HepG2 (cell line): ENCODE measurements at regions not wholly inside any gene's neighbourhood (a gene's known extent, or its start where the extent isn't known, plus 50 kb on each side); places are given as distances from the start of the nearest gene placed in this dataset.

Experiments used
- ATAC-seq: fragments of 200-7000 bp; cut with Tn5 transposase; 3 replicates; pipeline ENCODE4 v1.9.1; 2020; ENCODE audit warnings: mild to moderate bottlenecking, moderate library complexity
- BruUV-seq: library from RNA; stranded (reverse); fragments of 400-500 nt; replicated peaks from 2 replicates; lab custom pipeline; 2021; lab: Mats Ljungman, UMichigan
- CTCF ChIA-PET: fragments of 300-600 bp; formaldehyde crosslinking; extraction: SDS; loops from one replicate; lab custom pipeline; 2021; ENCODE audit warnings: low total read pairs, inconsistent platforms, low intra/inter-chr PET ratio; lab: Yijun Ruan, JAX
- POLR2A ChIA-PET: fragments of 350-600 bp; sonication (Branson Sonifier 250); formaldehyde crosslinking; loops from one replicate; lab custom pipeline; 2020; ENCODE audit warnings: antibody characterized with exemption, inconsistent platforms; lab: Yijun Ruan, JAX
- DNase-seq: peaks from one replicate; pipeline ENCODE4 v3.0.0-alpha.2; 2015; ENCODE audit warnings: low spot score
- FAIRE-seq: peaks from 3 replicates; lab custom pipeline; 2011; peaks lifted over from hg19 to GRCh38; lab: Jason Lieb, UNC
- H2AFZ ChIP-seq: one replicate; pipeline ENCODE4 v1.6.1; 2011; ENCODE audit warnings: low read length, inconsistent platforms
- H3K27ac ChIP-seq: fragments of 300-600 bp; 3 replicates; pipeline ENCODE4 v1.8.0; 2011; ENCODE audit warnings: mixed run types, mild to moderate bottlenecking, mixed read lengths, low read length, inconsistent platforms; ENCODE audit not compliant: insufficient read depth; ENCODE audit errors: extremely low read length
- H3K27me3 ChIP-seq, 2 experiments: fragments of 200-600 bp in 1 of 2; 2 replicates in 1 of 2; 3 replicates in 1 of 2; pipeline versions ENCODE4 v1.6.0 to v1.8.0; 2011; ENCODE audit warnings: low read length in 2 of 2, mild to moderate bottlenecking in 2 of 2, moderate library complexity in 2 of 2, inconsistent platforms in 1 of 2; ENCODE audit not compliant: insufficient read depth in 2 of 2, control insufficient read depth in 1 of 2
- H3K36me3 ChIP-seq, 2 experiments: fragments of 200-600 bp in 1 of 2; replicated peaks in 1 of 2; 2 replicates in 1 of 2; 3 replicates in 1 of 2; pipeline versions ENCODE4 v1.5.1 to v1.8.0; 2011; ENCODE audit warnings: low read length in 2 of 2, inconsistent platforms in 1 of 2; ENCODE audit not compliant: insufficient read depth in 2 of 2, control insufficient read depth in 1 of 2
- H3K4me1 ChIP-seq: 2 replicates; pipeline ENCODE4 v1.5.1; 2012; ENCODE audit warnings: low read length, inconsistent platforms; ENCODE audit not compliant: insufficient read depth
- H3K4me2 ChIP-seq: 2 replicates; pipeline ENCODE4 v1.6.0; 2011; ENCODE audit warnings: low read depth, low read length, inconsistent platforms
- H3K4me3 ChIP-seq, 3 experiments: fragments of 200-600 bp in 1 of 3; sonication (generic), shearing (Covaris generic) in 1 of 3; replicated peaks in 1 of 3; 2 replicates each; pipeline ENCODE4 v1.5.1; 2011 to 2016; ENCODE audit warnings: low read length in 3 of 3, inconsistent platforms in 2 of 3, low read depth in 2 of 3, mild to moderate bottlenecking in 2 of 3, control low read depth in 1 of 3, mixed read lengths in 1 of 3; ENCODE audit not compliant: insufficient read depth in 1 of 3
- H3K79me2 ChIP-seq: one replicate; pipeline ENCODE4 v1.6.1; 2011; ENCODE audit warnings: low read length, inconsistent platforms; ENCODE audit not compliant: insufficient read depth
- H3K9ac ChIP-seq: 2 replicates; pipeline ENCODE4 v1.6.0; 2011; ENCODE audit warnings: mild to moderate bottlenecking, low read depth, low read length, inconsistent platforms; ENCODE audit not compliant: insufficient read depth
- H3K9me3 ChIP-seq: 2 replicates; pipeline ENCODE4 v1.5.1; 2012; ENCODE audit warnings: mild to moderate bottlenecking, low read length
- H4K20me1 ChIP-seq: 2 replicates; pipeline ENCODE4 v1.6.0; 2011; ENCODE audit warnings: inconsistent platforms, mild to moderate bottlenecking, low read length, moderate library complexity; ENCODE audit not compliant: insufficient read depth
- AHDC1 ChIP-seq: sonication (generic); formaldehyde crosslinking; IDR thresholded peaks from 2 replicates; pipeline ENCODE4 v1.5.1; 2020; ENCODE audit warnings: mild to moderate bottlenecking, missing genetic modification reagents, borderline replicate concordance
- CEBPG ChIP-seq: IDR thresholded peaks from 2 replicates; pipeline ENCODE4 v1.6.1; 2016
- ETV5 ChIP-seq: IDR thresholded peaks from 2 replicates; pipeline ENCODE4 v1.6.1; 2018; ENCODE audit warnings: missing biosample characterization, missing genetic modification reagents, inconsistent platforms, borderline replicate concordance
- FOXA1 ChIP-seq, 2 experiments: fragments of 450-650 bp in 1 of 2; sonication (generic) in 1 of 2; formaldehyde crosslinking in 1 of 2; IDR thresholded peaks; 2 replicates each; pipeline versions ENCODE4 v1.4.0 to v1.6.1; 2016 to 2020; ENCODE audit warnings: missing genetic modification reagents in 1 of 2
- FOXA3 ChIP-seq: IDR thresholded peaks from 2 replicates; pipeline ENCODE4 v1.6.1; 2016; ENCODE audit warnings: missing genetic modification reagents, missing compliant biosample characterization
- GATAD2A ChIP-seq: IDR thresholded peaks from 2 replicates; pipeline ENCODE4 v1.6.1; 2016
- HNF4A ChIP-seq: sonication (generic); formaldehyde crosslinking; IDR thresholded peaks from 2 replicates; pipeline ENCODE4 v1.4.0; 2020; ENCODE audit warnings: missing genetic modification reagents
- MIER2 ChIP-seq: IDR thresholded peaks from 2 replicates; pipeline ENCODE4 v1.6.1; 2016; ENCODE audit warnings: missing biosample characterization, missing genetic modification reagents
- SETDB1 ChIP-seq: sonication (generic); formaldehyde crosslinking; IDR thresholded peaks from 2 replicates; pipeline ENCODE4 v1.5.1; 2020; ENCODE audit warnings: missing genetic modification reagents, mild to moderate bottlenecking, borderline replicate concordance
- ZBTB39 ChIP-seq: sonication (generic); formaldehyde crosslinking; IDR thresholded peaks from 2 replicates; pipeline ENCODE4 v1.5.0; 2020; ENCODE audit warnings: missing genetic modification reagents
- ZNF260 ChIP-seq: sonication (generic); formaldehyde crosslinking; IDR thresholded peaks from 2 replicates; pipeline ENCODE4 v1.4.0; 2020; ENCODE audit warnings: missing genetic modification reagents, low read depth, mild to moderate bottlenecking, borderline replicate concordance
- ZNF746 ChIP-seq: sonication (generic); formaldehyde crosslinking; IDR thresholded peaks from 2 replicates; pipeline ENCODE4 v1.8.0; 2022; ENCODE audit warnings: mild to moderate bottlenecking, missing genetic modification reagents
- in situ Hi-C: cut with HindIII; loops from 2 replicates; pipeline ENCODE4 v1.10.0; 2017; ENCODE audit warnings: low pct_unique_long_range_greater_than_20kb; ENCODE audit not compliant: extremely low pct_ligation_motif_present
- intact Hi-C: fragments of 100-400 bp; cut with micrococcal nuclease; formaldehyde crosslinking; loops from one replicate; pipeline ENCODE4 v1.10.0; 2022; ENCODE audit not compliant: unreplicated experiment

GRCh38 chr3:30142946-30143345 lies 463.5 kb upstream of the TGFBR2 start:
- Histone ChIP-seq H3K79me2 (no peaks in the 10 kb centered on the region), H3K9me3 (no peaks in the 10 kb centered on the region), H3K4me3 (no peak overlapping the region), H4K20me1 (no peaks in the 10 kb centered on the region), H3K4me2 (no peak overlapping the region), H3K4me1 (peaks cover 35% of the 10 kb centered on the region), H2AFZ (no peak overlapping the region), H3K9ac (no peak overlapping the region), H3K27ac (no peak overlapping the region), H3K36me3 (no peaks in the 10 kb centered on the region), H3K27me3 (no peaks in the 10 kb centered on the region)
- ATAC-seq = peak; percentile 73
- TF ChIP-seq FOXA1 (IDR thresholded peaks at IDR 0.05) (no peak), FOXA1 (CRISPR knock-in tag; IDR thresholded peaks at IDR 0.05) (0 out of 2 replicates have a peak, but pooled peaks have one; percentile 33), HNF4A (CRISPR knock-in tag) (peak; percentile 28; the same call in 1 of the 2 replicates), FOXA3 (0 out of 2 replicates have a peak, but pooled peaks have one; percentile 11), MIER2 (CRISPR knock-in tag) (no peak), ZNF746 (CRISPR knock-in tag) (no peak), CEBPG (CRISPR knock-in tag) (peak; percentile 47), AHDC1 (CRISPR knock-in tag) (0 out of 2 replicates have a peak, but pooled peaks have one; percentile 18), ZBTB39 (CRISPR knock-in tag) (no peak), SETDB1 (CRISPR knock-in tag) (no peak), ZNF260 (no peak), GATAD2A (CRISPR knock-in tag) (0 out of 2 replicates have a peak, but pooled peaks have one; percentile 23), ETV5 (CRISPR knock-in tag) (peak; percentile 30; the same call in 1 of the 2 replicates)
- POLR2A ChIA-PET = no interaction called here
- peak; percentile 19 for DNase-seq
- no TSS peak for BruUV-seq
- CTCF ChIA-PET = no interaction called here
- intact Hi-C loops = no loop called here
- in situ Hi-C loops = no loop called here
- no peak for FAIRE-seq
